PC-9 (cell line): ENCODE measurements at regions not wholly inside any gene's neighbourhood (a gene's known extent, or its start where the extent isn't known, plus 50 kb on each side); places are given as distances from the start of the nearest gene placed in this dataset.

ENCODE experiments used
- CTCF ChIP-seq: fragments of 200-600 bp; sonication (generic); conservative IDR thresholded peaks from 2 replicates; pipeline ENCODE4 v1.6.1; 2017; ENCODE audit warnings: mixed run types, antibody characterized with exemption, mild to moderate bottlenecking, moderate library complexity
- EZH2 ChIP-seq: fragments of 200-600 bp; sonication (generic); IDR thresholded peaks from 2 replicates; pipeline ENCODE4 v1.8.0; 2017; ENCODE audit warnings: antibody characterized with exemption, low read depth

GRCh38 chr7:152956006-152956405 is 196.5 kb downstream of the ACTR3B start:
- TF ChIP-seq CTCF (no peak), EZH2 (no peak)
